SK-N-SH (cell line): ENCODE measurements at regions not wholly inside any gene's neighbourhood (a gene's known extent, or its start where the extent isn't known, plus 50 kb on each side); places are given as distances from the start of the nearest gene placed in this dataset.

ENCODE experiments used
- CTCF ChIA-PET: fragments of 300-600, 350-600 bp; formaldehyde crosslinking; extraction: SDS; loops from one replicate; lab custom pipeline; 2021; lab: Yijun Ruan, JAX
- POLR2A ChIA-PET: fragments of 350-600 bp; sonication (Branson Sonifier 250); formaldehyde crosslinking; extraction: SDS; loops from one replicate; lab custom pipeline; 2020; ENCODE audit warnings: antibody characterized with exemption, inconsistent platforms; lab: Yijun Ruan, JAX
- DNase-seq: peaks from one replicate; pipeline ENCODE4 v3.0.0; 2012
- H2AFZ ChIP-seq: fragments of 200-600 bp; sonication (generic); 2 replicates; pipeline ENCODE4 v1.8.1; 2016; ENCODE audit warnings: antibody characterized with exemption, mild to moderate bottlenecking, low read depth
- H3F3A ChIP-seq: fragments of 200-600 bp; sonication (generic); replicated peaks from 2 replicates; pipeline ENCODE3; 2016; ENCODE audit warnings: antibody characterized with exemption, mild to moderate bottlenecking; ENCODE audit not compliant: insufficient read depth
- H3K27ac ChIP-seq, 2 experiments: fragments of 200-500 bp in 1 of 2; fragments of 200-600 bp in 1 of 2; sonication (Bioruptor generic) in 1 of 2; sonication (generic), shearing (Covaris generic) in 1 of 2; 2 replicates each; pipeline versions ENCODE4 v1.5.1 to v1.6.1; 2014 to 2016; ENCODE audit warnings: low read depth in 2 of 2, inconsistent platforms in 1 of 2, low read length in 1 of 2, mild to moderate bottlenecking in 1 of 2, mixed read lengths in 1 of 2
- H3K27me3 ChIP-seq: fragments of 200-600 bp; sonication (generic), shearing (Covaris generic); 2 replicates; pipeline ENCODE4 v1.6.1; 2016; ENCODE audit warnings: mixed run types; ENCODE audit not compliant: insufficient read depth
- H3K36me3 ChIP-seq, 2 experiments: fragments of 200-500 bp in 1 of 2; fragments of 200-600 bp in 1 of 2; sonication (Bioruptor generic) in 1 of 2; sonication (generic) in 1 of 2; replicated peaks in 1 of 2; 2 replicates each; pipeline versions ENCODE3 to v1.5.1; 2014 to 2016; ENCODE audit warnings: low read length in 1 of 2, mild to moderate bottlenecking in 1 of 2; ENCODE audit not compliant: insufficient read depth in 2 of 2, control insufficient read depth in 1 of 2
- H3K4me1 ChIP-seq, 2 experiments: fragments of 200-500 bp in 1 of 2; fragments of 200-600 bp in 1 of 2; sonication (Bioruptor generic) in 1 of 2; sonication (generic), shearing (Covaris generic) in 1 of 2; 2 replicates each; pipeline versions ENCODE4 v1.5.1 to v1.6.1; 2014 to 2016; ENCODE audit warnings: low read depth in 1 of 2, low read length in 1 of 2, mixed run types in 1 of 2; ENCODE audit not compliant: insufficient read depth in 2 of 2, control insufficient read depth in 1 of 2
- H3K4me2 ChIP-seq: fragments of 200-600 bp; sonication (generic), shearing (Covaris generic); 2 replicates; pipeline ENCODE4 v1.6.1; 2017; ENCODE audit warnings: mixed run types
- H3K4me3 ChIP-seq, 2 experiments: fragments of 200-500 bp in 1 of 2; fragments of 200-600 bp in 1 of 2; sonication (Bioruptor generic) in 1 of 2; sonication (generic), shearing (Covaris generic) in 1 of 2; 2 replicates each; pipeline versions ENCODE4 v1.5.1 to v1.8.1; 2014 to 2016; ENCODE audit warnings: low read depth in 2 of 2, inconsistent platforms in 1 of 2, low read length in 1 of 2, mild to moderate bottlenecking in 1 of 2, mixed read lengths in 1 of 2, moderate library complexity in 1 of 2
- H3K79me2 ChIP-seq: fragments of 200-600 bp; sonication (generic); 2 replicates; pipeline ENCODE4 v1.8.1; 2017; ENCODE audit warnings: mild to moderate bottlenecking; ENCODE audit not compliant: insufficient read depth
- H3K9ac ChIP-seq: fragments of 200-600 bp; sonication (generic); 2 replicates; pipeline ENCODE4 v1.6.1; 2017; ENCODE audit warnings: mixed run types
- H3K9me2 ChIP-seq: fragments of 200-600 bp; sonication (generic); 2 replicates; pipeline ENCODE4 v1.6.1; 2017; ENCODE audit warnings: mixed run types
- H3K9me3 ChIP-seq: fragments of 200-600 bp; sonication (generic); 2 replicates; pipeline ENCODE4 v1.6.1; 2017; ENCODE audit warnings: mixed run types, mild to moderate bottlenecking, moderate library complexity
- H4K20me1 ChIP-seq: fragments of 200-600 bp; sonication (generic); 2 replicates; pipeline ENCODE4 v1.6.1; 2017; ENCODE audit warnings: mild to moderate bottlenecking, mixed run types; ENCODE audit not compliant: insufficient read depth
- EZH2phosphoT487 ChIP-seq: fragments of 200-600 bp; sonication (generic); IDR thresholded peaks from 2 replicates; pipeline ENCODE4 v1.6.1; 2017; ENCODE audit warnings: low read depth, mixed run types, mild to moderate bottlenecking, antibody characterized with exemption, moderate library complexity, borderline replicate concordance
- FOSL2 ChIP-seq: IDR thresholded peaks from 2 replicates; pipeline ENCODE4 v1.4.0; 2012; ENCODE audit warnings: low read depth, mild to moderate bottlenecking, moderate library complexity, borderline replicate concordance
- GATA2 ChIP-seq: sonication (generic); formaldehyde crosslinking; IDR thresholded peaks from 2 replicates; pipeline ENCODE4 v1.5.0; 2020; ENCODE audit warnings: mild to moderate bottlenecking, missing genetic modification reagents
- MEF2A ChIP-seq: IDR thresholded peaks from 2 replicates; pipeline ENCODE4 v1.4.0; 2012; ENCODE audit warnings: low read depth, borderline replicate concordance
- MXI1 ChIP-seq: IDR thresholded peaks from 2 replicates; pipeline ENCODE4 v1.6.1; 2012; ENCODE audit warnings: mild to moderate bottlenecking, low read depth, low read length, improper control_type of control experiment
- NFIC ChIP-seq: IDR thresholded peaks from 2 replicates; pipeline ENCODE4 v1.4.0; 2012; ENCODE audit warnings: borderline replicate concordance
- POLR2AphosphoS5 ChIP-seq: IDR thresholded peaks from 2 replicates; pipeline ENCODE4 v1.6.1; 2012; ENCODE audit warnings: low read depth, low read length
- RAD21 ChIP-seq: IDR thresholded peaks from 2 replicates; pipeline ENCODE4 v1.6.1; 2012; ENCODE audit warnings: mild to moderate bottlenecking, low read length
- RCOR1 ChIP-seq: fragments of 150-350 bp; IDR thresholded peaks from 2 replicates; pipeline ENCODE4 v1.6.1; 2017; ENCODE audit warnings: antibody characterized with exemption, low read length
- RFX5 ChIP-seq: IDR thresholded peaks from 2 replicates; pipeline ENCODE4 v1.6.1; 2012; ENCODE audit warnings: mild to moderate bottlenecking, improper control_type of control experiment, low read length
- SIN3A ChIP-seq: IDR thresholded peaks from 2 replicates; pipeline ENCODE4 v1.6.1; 2012; ENCODE audit warnings: low read depth, mild to moderate bottlenecking, low read length, moderate library complexity, borderline replicate concordance
- SMC3 ChIP-seq: IDR thresholded peaks from 2 replicates; pipeline ENCODE4 v1.6.1; 2012; ENCODE audit warnings: low read depth, low read length, improper control_type of control experiment
- TEAD4 ChIP-seq: IDR thresholded peaks from 2 replicates; pipeline ENCODE4 v1.4.0; 2012; ENCODE audit warnings: mild to moderate bottlenecking, borderline replicate concordance; ENCODE audit not compliant: insufficient read depth
- WGBS: methylation state at CpG from one replicate; pipeline ENCODE4 v1.1.6; 2017; ENCODE audit warnings: low lambda C conversion rate; 5-methylcytosine and 5-hydroxymethylcytosine counted together
- TF ChIP-seq, protein P1 (sequence below): fragments of 150-350 bp; IDR thresholded peaks from 2 replicates; pipeline ENCODE4 v1.6.1; 2016; ENCODE audit warnings: mild to moderate bottlenecking, low read depth, low read length
- TF ChIP-seq, protein P2 (sequence below): IDR thresholded peaks from 2 replicates; pipeline ENCODE4 v1.6.1; 2012; ENCODE audit warnings: mild to moderate bottlenecking, low read depth, low read length, moderate library complexity

DNA sequence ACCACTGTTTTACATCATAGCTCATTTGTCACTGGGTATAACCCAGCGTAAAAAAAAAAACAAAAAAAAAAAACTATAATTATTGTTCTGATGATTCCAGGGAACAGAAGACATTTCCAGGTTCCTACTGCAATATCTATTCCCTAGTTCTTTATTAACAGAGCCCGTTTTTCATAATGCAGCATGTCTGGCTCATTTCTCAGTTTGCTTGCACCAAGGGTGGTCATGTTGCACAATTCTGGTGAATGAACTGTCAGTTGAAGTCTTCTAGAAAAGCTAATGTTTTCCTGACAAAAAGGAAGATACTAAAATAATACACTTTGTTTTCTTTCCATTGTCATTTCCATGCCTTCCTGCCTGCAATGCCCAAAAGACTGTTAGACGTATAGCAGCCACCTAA is 180.1 kb downstream of the RDH14 start:
- H3K4me2 ChIP-seq: no peak overlapping the region
- no peaks in the 10 kb centered on the region for H3K79me2 ChIP-seq
- no peaks in the 10 kb centered on the region for H3K9me3 ChIP-seq
- CTCF ChIA-PET: interaction anchor here (0.9 to 5.9 kb wide), 5 partner anchors 10 to 534 kb away, joined by 3 to 69 read pairs (median 6); no protein-coding TSS in a partner anchor
- H3K9me2 ChIP-seq: no peaks in the 10 kb centered on the region
- TF ChIP-seq, protein P1, sequence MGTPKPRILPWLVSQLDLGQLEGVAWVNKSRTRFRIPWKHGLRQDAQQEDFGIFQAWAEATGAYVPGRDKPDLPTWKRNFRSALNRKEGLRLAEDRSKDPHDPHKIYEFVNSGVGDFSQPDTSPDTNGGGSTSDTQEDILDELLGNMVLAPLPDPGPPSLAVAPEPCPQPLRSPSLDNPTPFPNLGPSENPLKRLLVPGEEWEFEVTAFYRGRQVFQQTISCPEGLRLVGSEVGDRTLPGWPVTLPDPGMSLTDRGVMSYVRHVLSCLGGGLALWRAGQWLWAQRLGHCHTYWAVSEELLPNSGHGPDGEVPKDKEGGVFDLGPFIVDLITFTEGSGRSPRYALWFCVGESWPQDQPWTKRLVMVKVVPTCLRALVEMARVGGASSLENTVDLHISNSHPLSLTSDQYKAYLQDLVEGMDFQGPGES: no peak
- TF ChIP-seq SIN3A: no peak
- no peak for TF ChIP-seq RAD21
- no peak for TF ChIP-seq GATA2 (CRISPR knock-in tag)
- TF ChIP-seq, protein P2, sequence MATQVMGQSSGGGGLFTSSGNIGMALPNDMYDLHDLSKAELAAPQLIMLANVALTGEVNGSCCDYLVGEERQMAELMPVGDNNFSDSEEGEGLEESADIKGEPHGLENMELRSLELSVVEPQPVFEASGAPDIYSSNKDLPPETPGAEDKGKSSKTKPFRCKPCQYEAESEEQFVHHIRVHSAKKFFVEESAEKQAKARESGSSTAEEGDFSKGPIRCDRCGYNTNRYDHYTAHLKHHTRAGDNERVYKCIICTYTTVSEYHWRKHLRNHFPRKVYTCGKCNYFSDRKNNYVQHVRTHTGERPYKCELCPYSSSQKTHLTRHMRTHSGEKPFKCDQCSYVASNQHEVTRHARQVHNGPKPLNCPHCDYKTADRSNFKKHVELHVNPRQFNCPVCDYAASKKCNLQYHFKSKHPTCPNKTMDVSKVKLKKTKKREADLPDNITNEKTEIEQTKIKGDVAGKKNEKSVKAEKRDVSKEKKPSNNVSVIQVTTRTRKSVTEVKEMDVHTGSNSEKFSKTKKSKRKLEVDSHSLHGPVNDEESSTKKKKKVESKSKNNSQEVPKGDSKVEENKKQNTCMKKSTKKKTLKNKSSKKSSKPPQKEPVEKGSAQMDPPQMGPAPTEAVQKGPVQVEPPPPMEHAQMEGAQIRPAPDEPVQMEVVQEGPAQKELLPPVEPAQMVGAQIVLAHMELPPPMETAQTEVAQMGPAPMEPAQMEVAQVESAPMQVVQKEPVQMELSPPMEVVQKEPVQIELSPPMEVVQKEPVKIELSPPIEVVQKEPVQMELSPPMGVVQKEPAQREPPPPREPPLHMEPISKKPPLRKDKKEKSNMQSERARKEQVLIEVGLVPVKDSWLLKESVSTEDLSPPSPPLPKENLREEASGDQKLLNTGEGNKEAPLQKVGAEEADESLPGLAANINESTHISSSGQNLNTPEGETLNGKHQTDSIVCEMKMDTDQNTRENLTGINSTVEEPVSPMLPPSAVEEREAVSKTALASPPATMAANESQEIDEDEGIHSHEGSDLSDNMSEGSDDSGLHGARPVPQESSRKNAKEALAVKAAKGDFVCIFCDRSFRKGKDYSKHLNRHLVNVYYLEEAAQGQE: no peak
- TF ChIP-seq RFX5: no peak
- no peak overlapping the region for H3K4me3 ChIP-seq
- no peaks in the 10 kb centered on the region; a peak in 1 of 4 replicates for H3K4me1 ChIP-seq
- H4K20me1 ChIP-seq: no peaks in the 10 kb centered on the region
- POLR2A ChIA-PET: interaction anchor here (0.6 kb wide), 1 partner anchor 81 kb away, joined by 4 read pairs; no protein-coding TSS in a partner anchor
- H3K36me3 ChIP-seq: no peaks in the 10 kb centered on the region
- WGBS: 42% methylated on average over 3 of the region's 3 CpGs
- no peak overlapping the region for H2AFZ ChIP-seq
- DNase-seq: no peak
- H3K27me3 ChIP-seq: peaks cover 12% of the 10 kb centered on the region; the same call in 1 of the 2 replicates
- no peak overlapping the region for H3K9ac ChIP-seq
- no peaks in the 10 kb centered on the region for H3F3A ChIP-seq
- no peak overlapping the region for H3K27ac ChIP-seq

DNA sequence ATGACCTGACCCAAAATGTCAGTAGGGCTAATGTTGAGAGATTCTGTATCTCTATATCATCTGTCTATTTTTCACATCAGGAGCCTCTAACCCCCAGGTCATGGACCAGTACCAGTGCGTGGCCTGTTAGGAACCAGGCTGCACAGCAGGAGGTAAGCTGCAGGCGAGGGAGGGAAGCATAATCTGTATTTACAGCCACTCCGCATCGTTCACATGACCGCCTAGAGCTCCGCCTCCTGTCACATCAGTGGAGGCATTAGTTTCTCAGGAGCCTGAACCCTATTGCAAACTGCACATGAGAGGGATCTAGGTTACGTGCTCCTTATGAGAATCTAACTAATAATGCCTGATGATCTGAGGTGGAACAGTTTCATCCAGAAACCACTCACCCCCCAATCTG is 180.6 kb downstream of the RDH14 start:
- TF ChIP-seq TEAD4 (no peak), POLR2AphosphoS5 (no peak), NFIC (no peak), MXI1 (no peak), RCOR1 (no peak), SMC3 (no peak), FOSL2 (no peak), EZH2phosphoT487 (no peak), RAD21 (no peak), MEF2A (no peak)
- TF ChIP-seq, protein P2: no peak
- TF ChIP-seq, protein P1: no peak

More for the DNA sequence above, 180.6 kb downstream of the RDH14 start:
- Histone ChIP-seq H3F3A (no peaks in the 10 kb centered on the region), H3K9ac (no peak overlapping the region), H4K20me1 (no peaks in the 10 kb centered on the region), H3K79me2 (no peaks in the 10 kb centered on the region), H3K4me3 (no peak overlapping the region), H3K36me3 (no peaks in the 10 kb centered on the region), H3K27ac (no peak overlapping the region), H3K4me2 (no peak overlapping the region), H3K9me3 (no peaks in the 10 kb centered on the region), H2AFZ (no peak overlapping the region), H3K9me2 (no peaks in the 10 kb centered on the region), H3K4me1 (no peaks in the 10 kb centered on the region; a peak in 1 of 4 replicates), H3K27me3 (peaks cover 12% of the 10 kb centered on the region; the same call in 1 of the 2 replicates)
- ChIA-PET CTCF (interaction anchor here (1.2 to 5.9 kb wide), 8 partner anchors 8 to 660 kb away, joined by 3 to 69 read pairs (median 6); partner anchors contain the start of gene RDH14), POLR2A (no interaction called here)
- 66% methylated on average over 7 of the region's 7 CpGs for WGBS
- no peak for DNase-seq
